Fibroblast of villous mesenchyme (primary cell): ENCODE measurements at regions not wholly inside any gene's neighbourhood (a gene's known extent, or its start where the extent isn't known, plus 50 kb on each side); places are given as distances from the start of the nearest gene placed in this dataset.

Source experiments
- DNase-seq: peaks from one replicate; pipeline ENCODE4 v3.0.0-alpha.2; 2010; ENCODE audit warnings: low read depth
- H3K4me3 ChIP-seq: 2 replicates; pipeline ENCODE4 v1.5.1; 2011; ENCODE audit warnings: low read depth, mild to moderate bottlenecking, low read length
- TF ChIP-seq, protein P1 (sequence below): IDR thresholded peaks from 2 replicates; pipeline ENCODE4 v1.5.1; 2012; ENCODE audit warnings: low read depth, mild to moderate bottlenecking, low read length; ENCODE audit not compliant: insufficient read depth

- TF ChIP-seq, protein P1, sequence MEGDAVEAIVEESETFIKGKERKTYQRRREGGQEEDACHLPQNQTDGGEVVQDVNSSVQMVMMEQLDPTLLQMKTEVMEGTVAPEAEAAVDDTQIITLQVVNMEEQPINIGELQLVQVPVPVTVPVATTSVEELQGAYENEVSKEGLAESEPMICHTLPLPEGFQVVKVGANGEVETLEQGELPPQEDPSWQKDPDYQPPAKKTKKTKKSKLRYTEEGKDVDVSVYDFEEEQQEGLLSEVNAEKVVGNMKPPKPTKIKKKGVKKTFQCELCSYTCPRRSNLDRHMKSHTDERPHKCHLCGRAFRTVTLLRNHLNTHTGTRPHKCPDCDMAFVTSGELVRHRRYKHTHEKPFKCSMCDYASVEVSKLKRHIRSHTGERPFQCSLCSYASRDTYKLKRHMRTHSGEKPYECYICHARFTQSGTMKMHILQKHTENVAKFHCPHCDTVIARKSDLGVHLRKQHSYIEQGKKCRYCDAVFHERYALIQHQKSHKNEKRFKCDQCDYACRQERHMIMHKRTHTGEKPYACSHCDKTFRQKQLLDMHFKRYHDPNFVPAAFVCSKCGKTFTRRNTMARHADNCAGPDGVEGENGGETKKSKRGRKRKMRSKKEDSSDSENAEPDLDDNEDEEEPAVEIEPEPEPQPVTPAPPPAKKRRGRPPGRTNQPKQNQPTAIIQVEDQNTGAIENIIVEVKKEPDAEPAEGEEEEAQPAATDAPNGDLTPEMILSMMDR: no peak
- H3K4me3 ChIP-seq: no peak overlapping the region
- DNase-seq: no peak
Observed at GRCh38 chr6:14652536-14652935, 535.0 kb downstream of the CD83 start.

- TF ChIP-seq, protein P1: no peak
- H3K4me3 ChIP-seq: no peak overlapping the region
- DNase-seq: peak; percentile 43
Observed at GRCh38 chr6:14655201-14656061, 537.9 kb downstream of the CD83 start.

DNA sequence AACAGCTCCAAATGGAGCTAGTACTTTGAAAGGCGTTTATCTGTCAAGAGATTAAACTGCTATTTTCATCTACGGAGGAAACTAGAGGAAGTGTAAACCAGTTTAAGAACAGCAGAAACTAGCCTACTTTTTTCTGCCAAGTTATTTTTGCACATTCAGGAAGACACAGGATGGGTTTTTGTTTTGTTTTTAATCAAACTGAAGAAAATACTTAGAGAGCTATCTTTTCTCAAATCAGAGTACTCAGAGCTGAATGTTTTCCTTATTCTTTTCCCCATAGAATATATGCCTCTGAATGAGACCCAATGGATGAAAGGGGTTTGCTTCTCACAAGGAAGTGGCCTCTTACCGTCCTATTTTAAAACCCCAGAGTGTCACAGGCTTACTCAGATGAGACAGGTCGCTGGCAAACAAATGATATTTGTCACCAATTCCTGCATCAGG lies 538.5 kb downstream of the CD83 start:
- DNase-seq: no peak
- TF ChIP-seq, protein P1: no peak
- H3K4me3 ChIP-seq: no peak overlapping the region

- TF ChIP-seq, protein P1: no peak
- no peak for DNase-seq
- H3K4me3 ChIP-seq: no peak overlapping the region
Observed at GRCh38 chr6:14656649-14657048, 539.1 kb downstream of the CD83 start.

GRCh38 chr6:14658030-14658429 lies 540.5 kb downstream of the CD83 start:
- no peak overlapping the region for H3K4me3 ChIP-seq
- TF ChIP-seq, protein P1: no peak
- no peak for DNase-seq

DNA sequence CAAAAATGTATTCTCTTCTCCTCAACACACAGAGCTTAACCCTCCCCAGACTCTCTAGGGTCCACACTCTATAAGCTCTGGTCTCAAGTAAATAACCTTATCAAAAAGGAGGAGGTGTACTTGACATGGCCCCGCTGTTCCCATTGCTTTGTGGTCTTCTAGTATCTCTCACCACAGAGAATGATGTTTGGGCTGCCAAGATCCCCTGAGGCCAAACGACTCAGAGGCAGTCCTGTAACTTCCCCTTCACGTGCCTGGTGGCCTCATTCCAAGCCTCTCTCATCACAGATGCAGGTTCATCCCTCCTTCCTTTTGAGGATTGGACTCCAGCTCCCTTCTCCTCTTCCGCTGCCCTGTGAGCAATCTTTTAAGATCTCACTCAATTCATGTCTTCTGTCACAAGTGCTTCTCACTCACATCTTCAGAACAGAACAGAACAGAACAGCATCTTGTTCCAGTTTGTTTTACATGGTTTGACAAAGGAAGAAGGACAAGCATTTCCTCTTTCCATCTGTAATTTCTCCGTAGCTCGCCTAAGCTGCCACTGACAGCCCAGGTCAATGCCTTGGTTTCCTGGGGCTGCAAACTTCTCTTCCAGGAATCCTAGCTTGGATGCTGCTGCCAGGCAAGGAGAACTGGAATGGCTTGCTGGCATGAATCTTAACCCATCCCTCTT lies 541.5 kb downstream of the CD83 start:
- no peak overlapping the region for H3K4me3 ChIP-seq
- TF ChIP-seq, protein P1: no peak
- no peak for DNase-seq
